K562 (cell line): ENCODE measurements at regions not wholly inside any gene's neighbourhood (a gene's known extent, or its start where the extent isn't known, plus 50 kb on each side); places are given as distances from the start of the nearest gene placed in this dataset.

Source experiments
- ATAC-seq: fragments of 200-7000 bp; cut with Tn5 transposase; 3 replicates; pipeline ENCODE4 v1.9.1; 2020; ENCODE audit warnings: moderate library complexity
- BruUV-seq: library from RNA; stranded (reverse); fragments of 400-500 nt; replicated peaks from 2 replicates; lab custom pipeline; 2021; lab: Mats Ljungman, UMichigan
- CTCF ChIA-PET: fragments of 300-600 bp; formaldehyde crosslinking; extraction: SDS; loops from one replicate; lab custom pipeline; 2021; ENCODE audit warnings: low intra/inter-chr PET ratio; lab: Yijun Ruan, JAX
- POLR2A ChIA-PET: fragments of 300-600, 350-650 bp; sonication (Branson Sonifier 250); formaldehyde crosslinking; extraction: SDS; loops from one replicate; lab custom pipeline; 2021; ENCODE audit warnings: antibody characterized with exemption, inconsistent platforms; lab: Yijun Ruan, JAX
- DNase-seq, 4 experiments: peaks; one replicate each; pipeline versions ENCODE4 v3.0.0 to v3.0.0-alpha.2; 2011 to 2018; ENCODE audit warnings: low spot score in 3 of 4, mixed read lengths in 3 of 4; ENCODE audit errors: extremely low read depth in 1 of 4
- FAIRE-seq: peaks from 2 replicates; lab custom pipeline; 2011; peaks lifted over from hg19 to GRCh38; lab: Jason Lieb, UNC
- H2AFZ ChIP-seq: 2 replicates; pipeline ENCODE4 v1.6.0; 2011; ENCODE audit warnings: low read depth, low read length, control low read depth, inconsistent platforms
- H3K27ac ChIP-seq: fragments of 200-600 bp; 3 replicates; pipeline ENCODE4 v1.8.0; 2011; ENCODE audit warnings: low read depth, mild to moderate bottlenecking, control low read depth, inconsistent platforms, low read length, moderate library complexity, mixed read lengths; ENCODE audit errors: extremely low read depth
- H3K27me3 ChIP-seq, 2 experiments: fragments of 300-600 bp in 1 of 2; 2 replicates in 1 of 2; 3 replicates in 1 of 2; pipeline versions ENCODE4 v1.6.0 to v1.8.0; 2011; ENCODE audit warnings: inconsistent platforms in 2 of 2, low read length in 2 of 2, mild to moderate bottlenecking in 1 of 2, mixed read lengths in 1 of 2, moderate library complexity in 1 of 2; ENCODE audit not compliant: control insufficient read depth in 2 of 2, insufficient read depth in 2 of 2
- H3K36me3 ChIP-seq: fragments of 300-600 bp; 3 replicates; pipeline ENCODE4 v1.8.0; 2011; ENCODE audit warnings: mild to moderate bottlenecking, low read length, inconsistent platforms; ENCODE audit not compliant: control insufficient read depth, insufficient read depth
- H3K4me1 ChIP-seq, 2 experiments: fragments of 200-600 bp in 1 of 2; replicated peaks in 1 of 2; 2 replicates in 1 of 2; 3 replicates in 1 of 2; pipeline versions ENCODE4 v1.5.1 to v1.8.0; 2011; ENCODE audit warnings: inconsistent platforms in 2 of 2, low read length in 2 of 2, mild to moderate bottlenecking in 1 of 2, mixed read lengths in 1 of 2, moderate library complexity in 1 of 2; ENCODE audit not compliant: control insufficient read depth in 2 of 2, insufficient read depth in 2 of 2
- H3K4me2 ChIP-seq: 2 replicates; pipeline ENCODE4 v1.6.1; 2011; ENCODE audit warnings: low read length, control low read depth, inconsistent platforms, mixed read lengths; ENCODE audit not compliant: insufficient read depth
- H3K4me3 ChIP-seq: fragments of 200-600 bp; sonication (generic), shearing (Covaris generic); 2 replicates; pipeline ENCODE4 v1.5.1; 2016; ENCODE audit warnings: control low read depth, inconsistent platforms
- H3K79me2 ChIP-seq: fragments of 200-600 bp; 3 replicates; pipeline ENCODE4 v1.8.0; 2011; ENCODE audit warnings: low read length, inconsistent platforms; ENCODE audit not compliant: control insufficient read depth, insufficient read depth
- H3K9ac ChIP-seq, 2 experiments: 2 replicates each; pipeline versions ENCODE4 v1.6.0 to v1.6.1; 2011; ENCODE audit warnings: low read depth in 2 of 2, low read length in 2 of 2, control low read depth in 1 of 2, inconsistent platforms in 1 of 2, mild to moderate bottlenecking in 1 of 2, mixed read lengths in 1 of 2; ENCODE audit not compliant: insufficient read depth in 1 of 2
- H3K9me1 ChIP-seq: one replicate; pipeline ENCODE4 v1.6.0; 2011; ENCODE audit warnings: inconsistent platforms, mild to moderate bottlenecking, low read length, moderate library complexity; ENCODE audit not compliant: control insufficient read depth, insufficient read depth
- H3K9me3 ChIP-seq: replicated peaks from 2 replicates; pipeline ENCODE4 v1.5.1; 2011; ENCODE audit warnings: low read depth, low read length, inconsistent platforms; ENCODE audit not compliant: control insufficient read depth, insufficient read depth
- H4K20me1 ChIP-seq: replicated peaks from 2 replicates; pipeline ENCODE4 v1.6.1; 2011; ENCODE audit warnings: low read length, inconsistent platforms, mixed read lengths; ENCODE audit not compliant: control insufficient read depth, insufficient read depth
- ARID1B ChIP-seq: fragments of 450-650 bp; IDR thresholded peaks from 2 replicates; pipeline ENCODE4 v1.6.1; 2016; ENCODE audit warnings: antibody characterized with exemption, mild to moderate bottlenecking, inconsistent platforms
- BRCA1 ChIP-seq, 2 experiments: fragments of 450-650 bp in 1 of 2; sonication (generic) in 1 of 2; formaldehyde crosslinking in 1 of 2; IDR thresholded peaks; 2 replicates each; pipeline versions ENCODE4 v1.5.0 to v1.6.1; 2017 to 2020; ENCODE audit warnings: mild to moderate bottlenecking in 1 of 2, missing genetic modification reagents in 1 of 2
- CBX8 ChIP-seq: fragments of 200-600 bp; sonication (generic); IDR thresholded peaks from 2 replicates; pipeline ENCODE4 v1.6.1; 2012; ENCODE audit warnings: borderline replicate concordance, mixed run types, low read depth, mild to moderate bottlenecking, moderate library complexity, mixed read lengths, low read length, control low read depth, inconsistent platforms; ENCODE audit not compliant: poor library complexity, severe bottlenecking; ENCODE audit errors: extremely low read depth
- DIDO1 ChIP-seq: fragments of 450-650 bp; IDR thresholded peaks from 2 replicates; pipeline ENCODE4 v1.6.1; 2016; ENCODE audit warnings: low read depth, missing biosample characterization, missing genetic modification characterization
- EP400 ChIP-seq: fragments of 450-650 bp; IDR thresholded peaks from 2 replicates; pipeline ENCODE4 v1.6.1; 2017; ENCODE audit warnings: antibody characterized with exemption, mild to moderate bottlenecking, moderate library complexity
- FOXJ2 ChIP-seq: fragments of 200-800 bp; sonication (Bioruptor generic); IDR thresholded peaks from 2 replicates; pipeline ENCODE4 v1.6.1; 2016; ENCODE audit warnings: missing genetic modification characterization, missing compliant biosample characterization
- HDAC2 ChIP-seq: fragments of 450-650 bp; IDR thresholded peaks from 2 replicates; pipeline ENCODE4 v1.6.1; 2016; ENCODE audit warnings: mild to moderate bottlenecking
- PHF21A ChIP-seq: fragments of 450-650 bp; IDR thresholded peaks from 2 replicates; pipeline ENCODE4 v1.6.1; 2017; ENCODE audit warnings: low read depth, borderline replicate concordance
- POLR3G ChIP-seq: IDR thresholded peaks from 2 replicates; pipeline ENCODE4 v1.6.1; 2011; ENCODE audit not compliant: insufficient read length, insufficient replicate concordance; ENCODE audit errors: extremely low read depth
- ZBTB7A ChIP-seq: IDR thresholded peaks from 2 replicates; pipeline ENCODE4 v1.6.1; 2011; ENCODE audit warnings: low read depth, mild to moderate bottlenecking, low read length, moderate library complexity, borderline replicate concordance; ENCODE audit not compliant: control insufficient read depth
- ZNF347 ChIP-seq: fragments of 450-650 bp; formaldehyde crosslinking; IDR thresholded peaks from 2 replicates; pipeline ENCODE4 v1.4.0; 2020; ENCODE audit warnings: low read depth, mild to moderate bottlenecking, moderate library complexity
- WGBS: fragments of 100-300 bp; shearing (Covaris generic); methylation state at CpG from one replicate; pipeline ENCODE4 v1.1.6; 2016; ENCODE audit warnings: low coverage, mixed read lengths; ENCODE audit not compliant: insufficient coverage; ENCODE audit errors: missing lambda C conversion rate; 5-methylcytosine and 5-hydroxymethylcytosine counted together
- in situ Hi-C: fragments of 300-500 bp; cut with MboI; formaldehyde crosslinking; loops from 4 replicates; pipeline ENCODE4 v1.15.0; 2018; ENCODE audit warnings: inconsistent platforms, mixed read lengths
- intact Hi-C: fragments of 100-400 bp; cut with micrococcal nuclease; formaldehyde crosslinking; loops from 2 replicates; pipeline ENCODE4 v1.14.2; 2022
- TF ChIP-seq, protein P1 (sequence below): fragments of 450-650 bp; IDR thresholded peaks from 2 replicates; pipeline ENCODE4 v1.6.1; 2014; ENCODE audit warnings: low read depth, mild to moderate bottlenecking, moderate library complexity, borderline replicate concordance
- TF ChIP-seq, protein P2 (sequence below): IDR thresholded peaks from 2 replicates; pipeline ENCODE4 v1.6.1; 2016; ENCODE audit warnings: missing genetic modification characterization, missing compliant biosample characterization

DNA sequence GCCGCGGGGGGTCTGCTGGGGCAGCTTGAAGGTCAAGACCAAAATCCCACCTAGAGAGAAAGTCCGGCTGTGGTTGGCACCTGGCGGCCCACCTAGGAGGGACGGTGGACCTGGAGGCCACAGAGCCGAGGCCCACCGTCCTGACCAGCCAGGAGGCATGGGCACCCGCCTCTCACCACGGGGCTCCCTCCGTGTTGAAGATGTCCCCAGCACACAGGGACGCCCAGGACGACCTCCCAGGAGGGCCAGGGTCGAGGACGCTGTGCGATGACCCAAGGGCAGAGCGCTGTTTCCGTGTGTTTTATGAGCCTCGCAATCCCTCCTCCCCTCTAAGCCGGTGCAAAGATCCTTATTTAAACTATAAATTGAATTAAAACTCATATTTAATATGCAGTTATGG lies 131.2 kb downstream of the C16orf95 start:
- no TSS peak for BruUV-seq
- H3K9me1 ChIP-seq, result no peaks in the 10 kb centered on the region
- no peak overlapping the region for H3K4me3 ChIP-seq
- no peak overlapping the region for H3K4me2 ChIP-seq
- H3K79me2 ChIP-seq, result no peaks in the 10 kb centered on the region
- no peak overlapping the region for H3K27ac ChIP-seq
- in situ Hi-C loops, result no loop called here
- ChIA-PET POLR2A (no interaction called here), CTCF (no interaction called here)
- H3K4me1 ChIP-seq, result no peaks in the 10 kb centered on the region
- H3K27me3 ChIP-seq, result peaks cover 0 to 51% of the 10 kb centered on the region in 2 experiments; a peak in 2 of 5 replicates
- ATAC-seq (no peak), FAIRE-seq (no peak), DNase-seq (no peak)
- no peak for TF ChIP-seq CBX8
- no peak for TF ChIP-seq PHF21A
- no peak for TF ChIP-seq DIDO1 (tag)
- TF ChIP-seq POLR3G, result no peak
- no peak for TF ChIP-seq ZBTB7A
- TF ChIP-seq ZNF347 (CRISPR knock-in tag), result no peak
- no peak for TF ChIP-seq EP400
- TF ChIP-seq, protein P1, sequence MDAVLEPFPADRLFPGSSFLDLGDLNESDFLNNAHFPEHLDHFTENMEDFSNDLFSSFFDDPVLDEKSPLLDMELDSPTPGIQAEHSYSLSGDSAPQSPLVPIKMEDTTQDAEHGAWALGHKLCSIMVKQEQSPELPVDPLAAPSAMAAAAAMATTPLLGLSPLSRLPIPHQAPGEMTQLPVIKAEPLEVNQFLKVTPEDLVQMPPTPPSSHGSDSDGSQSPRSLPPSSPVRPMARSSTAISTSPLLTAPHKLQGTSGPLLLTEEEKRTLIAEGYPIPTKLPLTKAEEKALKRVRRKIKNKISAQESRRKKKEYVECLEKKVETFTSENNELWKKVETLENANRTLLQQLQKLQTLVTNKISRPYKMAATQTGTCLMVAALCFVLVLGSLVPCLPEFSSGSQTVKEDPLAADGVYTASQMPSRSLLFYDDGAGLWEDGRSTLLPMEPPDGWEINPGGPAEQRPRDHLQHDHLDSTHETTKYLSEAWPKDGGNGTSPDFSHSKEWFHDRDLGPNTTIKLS, result no peak
- no peak for TF ChIP-seq FOXJ2 (tag)
- no peak for TF ChIP-seq ARID1B
- no peak for TF ChIP-seq BRCA1 (IDR thresholded peaks at IDR 0.05)
- TF ChIP-seq BRCA1 (CRISPR knock-in tag; IDR thresholded peaks at IDR 0.05), result no peak
- TF ChIP-seq, protein P2, sequence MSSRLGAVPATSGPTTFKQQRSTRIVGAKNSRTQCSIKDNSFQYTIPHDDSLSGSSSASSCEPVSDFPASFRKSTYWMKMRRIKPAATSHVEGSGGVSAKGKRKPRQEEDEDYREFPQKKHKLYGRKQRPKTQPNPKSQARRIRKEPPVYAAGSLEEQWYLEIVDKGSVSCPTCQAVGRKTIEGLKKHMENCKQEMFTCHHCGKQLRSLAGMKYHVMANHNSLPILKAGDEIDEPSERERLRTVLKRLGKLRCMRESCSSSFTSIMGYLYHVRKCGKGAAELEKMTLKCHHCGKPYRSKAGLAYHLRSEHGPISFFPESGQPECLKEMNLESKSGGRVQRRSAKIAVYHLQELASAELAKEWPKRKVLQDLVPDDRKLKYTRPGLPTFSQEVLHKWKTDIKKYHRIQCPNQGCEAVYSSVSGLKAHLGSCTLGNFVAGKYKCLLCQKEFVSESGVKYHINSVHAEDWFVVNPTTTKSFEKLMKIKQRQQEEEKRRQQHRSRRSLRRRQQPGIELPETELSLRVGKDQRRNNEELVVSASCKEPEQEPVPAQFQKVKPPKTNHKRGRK (tag), result no peak
- no peak for TF ChIP-seq HDAC2
- H3K36me3 ChIP-seq, result no peaks in the 10 kb centered on the region
- H4K20me1 ChIP-seq, result peaks cover 8% of the 10 kb centered on the region; the same call in 1 of the 2 replicates
- H2AFZ ChIP-seq, result no peak overlapping the region
- intact Hi-C loops, result no loop called here
- H3K9me3 ChIP-seq, result peaks cover 7% of the 10 kb centered on the region
- 28% methylated on average over 15 of the region's 19 CpGs for WGBS
- no peak overlapping the region for H3K9ac ChIP-seq
